BJ (cell line): ENCODE measurements at regions not wholly inside any gene's neighbourhood (a gene's known extent, or its start where the extent isn't known, plus 50 kb on each side); places are given as distances from the start of the nearest gene placed in this dataset.
"Not testable (repeated sequence)": the region's sequence is repeated elsewhere in the genome, so short reads cannot be mapped to it uniquely, and the experiment has no call there.

Experiments used
- CTCF ChIA-PET: fragments of 350-600 bp; formaldehyde crosslinking; extraction: SDS; loops from one replicate; lab custom pipeline; 2021; ENCODE audit warnings: antibody characterized with exemption, inconsistent platforms; lab: Yijun Ruan, JAX
- POLR2A ChIA-PET: fragments of 300-600 bp; sonication (Branson Sonifier 250); formaldehyde crosslinking; extraction: SDS; loops from one replicate; lab custom pipeline; 2021; ENCODE audit warnings: antibody characterized with exemption; lab: Charles Lee
- DNase-seq: peaks from one replicate; pipeline ENCODE4 v3.0.0-alpha.2; 2011; ENCODE audit warnings: low read depth
- H3K27me3 ChIP-seq: 2 replicates; pipeline ENCODE4 v1.6.0; 2011; ENCODE audit warnings: low read length; ENCODE audit not compliant: control insufficient read depth, insufficient read depth
- H3K36me3 ChIP-seq: 2 replicates; pipeline ENCODE4 v1.5.1; 2011; ENCODE audit warnings: low read length; ENCODE audit not compliant: control insufficient read depth, insufficient read depth
- H3K4me3 ChIP-seq: 2 replicates; pipeline ENCODE4 v1.5.1; 2011; ENCODE audit warnings: low read depth, mild to moderate bottlenecking, control low read depth, low read length
- TF ChIP-seq, protein P1 (sequence below): IDR thresholded peaks from 2 replicates; pipeline ENCODE4 v1.5.1; 2011; ENCODE audit warnings: low read depth, mild to moderate bottlenecking, control low read depth, inconsistent platforms, low read length, moderate library complexity; ENCODE audit not compliant: insufficient read depth

DNA sequence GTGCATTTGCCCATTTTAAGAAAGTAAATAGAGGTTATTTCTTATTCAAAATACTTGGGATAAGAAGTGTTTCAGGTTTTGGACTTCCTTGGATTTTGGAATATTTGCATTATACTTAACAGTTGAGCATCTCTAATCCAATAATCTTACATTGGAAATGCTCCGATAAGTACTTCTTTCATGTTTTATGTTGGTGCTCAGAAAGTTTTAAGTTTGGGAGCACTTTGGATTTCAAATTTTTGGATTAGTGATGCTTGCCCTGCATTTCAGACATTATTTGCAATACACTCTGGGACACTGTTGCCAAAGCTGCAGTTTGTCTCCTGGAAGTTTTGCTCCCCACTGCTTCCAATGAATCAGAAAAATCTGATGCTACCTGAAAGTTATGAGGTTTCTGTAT is 691.9 kb upstream of the SLITRK6 start:
- DNase-seq = no peak
- CTCF ChIA-PET = no interaction called here
- H3K27me3 ChIP-seq = no peaks in the 10 kb centered on the region
- TF ChIP-seq, protein P1, sequence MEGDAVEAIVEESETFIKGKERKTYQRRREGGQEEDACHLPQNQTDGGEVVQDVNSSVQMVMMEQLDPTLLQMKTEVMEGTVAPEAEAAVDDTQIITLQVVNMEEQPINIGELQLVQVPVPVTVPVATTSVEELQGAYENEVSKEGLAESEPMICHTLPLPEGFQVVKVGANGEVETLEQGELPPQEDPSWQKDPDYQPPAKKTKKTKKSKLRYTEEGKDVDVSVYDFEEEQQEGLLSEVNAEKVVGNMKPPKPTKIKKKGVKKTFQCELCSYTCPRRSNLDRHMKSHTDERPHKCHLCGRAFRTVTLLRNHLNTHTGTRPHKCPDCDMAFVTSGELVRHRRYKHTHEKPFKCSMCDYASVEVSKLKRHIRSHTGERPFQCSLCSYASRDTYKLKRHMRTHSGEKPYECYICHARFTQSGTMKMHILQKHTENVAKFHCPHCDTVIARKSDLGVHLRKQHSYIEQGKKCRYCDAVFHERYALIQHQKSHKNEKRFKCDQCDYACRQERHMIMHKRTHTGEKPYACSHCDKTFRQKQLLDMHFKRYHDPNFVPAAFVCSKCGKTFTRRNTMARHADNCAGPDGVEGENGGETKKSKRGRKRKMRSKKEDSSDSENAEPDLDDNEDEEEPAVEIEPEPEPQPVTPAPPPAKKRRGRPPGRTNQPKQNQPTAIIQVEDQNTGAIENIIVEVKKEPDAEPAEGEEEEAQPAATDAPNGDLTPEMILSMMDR = no peak
- H3K4me3 ChIP-seq = no peak overlapping the region
- POLR2A ChIA-PET = no interaction called here
- H3K36me3 ChIP-seq = no peaks in the 10 kb centered on the region

DNA sequence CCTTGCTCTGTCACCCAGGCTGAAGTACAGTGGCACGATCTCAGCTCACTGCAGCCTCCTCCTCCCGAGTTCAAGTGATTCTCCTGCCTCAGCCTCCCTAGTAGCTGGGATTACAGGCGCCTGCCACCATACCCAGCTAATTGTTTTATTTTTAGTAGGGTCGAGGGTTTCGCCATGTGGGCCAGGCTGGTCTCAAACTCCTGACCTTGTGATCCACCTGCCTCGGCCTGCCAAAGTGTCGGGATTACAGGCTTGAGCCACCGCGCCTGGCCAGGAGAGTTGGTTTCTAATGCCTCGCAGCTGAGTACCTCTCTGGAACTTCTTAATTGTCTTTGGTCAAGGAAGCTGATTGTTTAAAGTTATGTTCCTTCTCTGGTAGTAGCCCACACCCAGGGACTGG is 702.7 kb upstream of the SLITRK6 start:
- H3K36me3 ChIP-seq, H3K27me3 ChIP-seq, DNase-seq, CTCF ChIA-PET, H3K4me3 ChIP-seq, POLR2A ChIA-PET: not testable (repeated sequence)

DNA sequence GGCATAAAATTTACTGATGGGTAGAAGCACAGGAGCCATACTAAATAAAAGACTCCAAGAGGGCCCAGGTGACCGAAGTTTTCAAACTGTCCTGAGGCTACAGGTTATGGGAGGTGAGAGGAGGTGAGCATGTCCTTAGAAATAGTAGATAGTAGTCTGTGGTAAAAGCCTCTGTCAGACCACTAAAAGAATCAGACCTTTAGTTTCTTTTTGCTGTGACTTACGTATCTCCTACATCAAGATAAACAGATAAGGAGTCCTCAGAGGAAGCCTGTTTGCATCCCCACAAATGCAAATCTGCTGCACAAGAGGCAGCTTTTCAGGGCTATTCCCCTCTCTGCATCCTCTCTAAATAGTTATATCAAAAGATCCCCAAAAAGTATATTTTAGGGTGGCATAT is 711.6 kb upstream of the SLITRK6 start:
- CTCF ChIA-PET = no interaction called here
- POLR2A ChIA-PET = no interaction called here

DNA sequence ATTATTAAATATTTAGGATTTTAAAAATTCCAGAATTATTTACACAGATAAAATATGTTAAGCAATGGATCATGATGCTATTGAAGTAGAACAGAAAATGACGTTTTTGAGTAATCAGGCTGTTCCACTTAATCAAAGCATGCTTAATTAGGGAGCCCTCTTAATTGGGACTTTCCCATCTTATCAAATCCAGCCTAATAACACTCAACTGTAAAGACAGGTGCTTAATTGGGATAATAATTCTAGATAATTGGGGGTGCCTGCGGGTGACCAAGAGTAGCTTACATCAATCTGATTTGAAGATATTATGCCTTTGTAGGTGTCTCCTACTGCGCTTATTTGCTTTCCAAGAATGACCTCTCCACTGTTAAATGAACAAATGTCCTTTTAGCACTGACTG is 742.2 kb upstream of the SLITRK6 start:
- ChIA-PET POLR2A (no interaction called here), CTCF (no interaction called here)
- no peaks in the 10 kb centered on the region for H3K36me3 ChIP-seq
- H3K4me3 ChIP-seq = no peak overlapping the region
- H3K27me3 ChIP-seq = no peaks in the 10 kb centered on the region
- TF ChIP-seq, protein P1 = no peak
- no peak for DNase-seq

More for the DNA sequence above, 711.6 kb upstream of the SLITRK6 start:
- Histone ChIP-seq H3K36me3 (no peaks in the 10 kb centered on the region), H3K4me3 (no peak overlapping the region), H3K27me3 (no peaks in the 10 kb centered on the region)
- DNase-seq = no peak
- TF ChIP-seq, protein P1 = no peak

DNA sequence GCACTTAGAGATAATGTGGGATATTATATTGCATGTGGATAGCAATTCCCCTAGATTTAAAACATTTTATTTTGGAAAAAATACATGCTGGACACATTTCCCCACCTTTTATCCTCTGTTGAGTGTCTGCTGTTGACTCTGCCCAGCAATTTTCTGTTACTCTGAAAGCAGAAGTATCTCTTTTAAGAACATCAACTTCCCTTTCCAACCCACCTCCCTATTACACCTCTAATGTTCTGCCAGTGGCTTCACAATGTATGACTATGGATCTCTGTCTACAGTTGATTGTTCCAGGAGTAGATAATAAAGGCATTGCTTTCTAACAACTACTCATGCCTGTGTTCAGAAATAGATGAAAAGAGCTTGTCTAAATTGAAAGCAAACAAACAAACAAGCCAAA is 754.8 kb upstream of the SLITRK6 start:
- Histone ChIP-seq H3K27me3 (no peaks in the 10 kb centered on the region), H3K4me3 (no peak overlapping the region), H3K36me3 (no peaks in the 10 kb centered on the region)
- POLR2A ChIA-PET = no interaction called here
- TF ChIP-seq, protein P1 = no peak
- CTCF ChIA-PET = no interaction called here
- DNase-seq = no peak

DNA sequence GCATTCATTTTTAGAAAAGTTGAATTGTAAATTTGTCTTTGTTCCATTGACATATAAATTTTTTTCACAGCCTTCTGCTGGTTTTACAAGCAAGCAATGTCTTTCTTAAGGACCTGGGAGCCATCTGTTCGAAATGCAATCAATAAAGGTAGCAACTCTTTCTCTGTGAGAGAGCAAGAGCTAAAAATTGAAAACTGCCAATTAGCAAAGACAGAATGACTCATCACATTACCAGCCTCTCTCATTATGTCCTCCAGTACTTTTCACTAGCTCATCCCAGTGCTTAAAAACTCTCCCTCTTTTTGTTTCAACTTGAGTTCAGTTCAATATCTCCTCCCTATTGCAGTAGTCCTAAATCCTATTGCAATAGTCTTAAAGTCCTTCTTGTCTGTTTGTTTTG is 760.7 kb upstream of the SLITRK6 start:
- POLR2A ChIA-PET = no interaction called here

More for the DNA sequence above, 760.7 kb upstream of the SLITRK6 start:
- CTCF ChIA-PET = no interaction called here
- Histone ChIP-seq H3K4me3 (no peak overlapping the region), H3K36me3 (no peaks in the 10 kb centered on the region), H3K27me3 (no peaks in the 10 kb centered on the region)
- no peak for DNase-seq
- TF ChIP-seq, protein P1 = no peak
